IMR-90 (cell line): ENCODE measurements at regions not wholly inside any gene's neighbourhood (a gene's known extent, or its start where the extent isn't known, plus 50 kb on each side); places are given as distances from the start of the nearest gene placed in this dataset.
A peak's percentile ranks its signal among the peaks of the same experiment; 100 is the strongest.

Experiments used
- ATAC-seq: fragments of 200-7000 bp; cut with Tn5 transposase; 2 replicates; pipeline ENCODE4 v1.9.1; 2020; ENCODE audit warnings: low read depth, mild to moderate bottlenecking, moderate library complexity
- BruUV-seq: library from RNA; stranded (reverse); fragments of 400-500 nt; replicated peaks from 2 replicates; lab custom pipeline; 2021; lab: Mats Ljungman, UMichigan
- CTCF ChIA-PET: fragments of 300-600 bp; formaldehyde crosslinking; extraction: SDS; loops from one replicate; lab custom pipeline; 2021; ENCODE audit warnings: antibody characterized with exemption; lab: Yijun Ruan, JAX
- POLR2A ChIA-PET: fragments of 300-600 bp; sonication (Branson Sonifier 250); formaldehyde crosslinking; loops from one replicate; lab custom pipeline; 2022; ENCODE audit warnings: antibody characterized with exemption; ENCODE audit not compliant: unreplicated experiment; lab: Charles Lee
- DNase-seq: peaks from one replicate; pipeline ENCODE4 v3.0.0; 2013
- H2AFZ ChIP-seq: replicated peaks from 2 replicates; pipeline ENCODE3; 2013; ENCODE audit warnings: low read length, mild to moderate bottlenecking; ENCODE audit not compliant: poor library complexity
- H2AK5ac ChIP-seq: 2 replicates; pipeline ENCODE4 v1.6.1; 2013; ENCODE audit warnings: low read depth, low read length, inconsistent platforms
- H2AK9ac ChIP-seq: replicated peaks from 2 replicates; pipeline ENCODE3; 2013; ENCODE audit warnings: mild to moderate bottlenecking, low read depth, low read length, moderate library complexity; ENCODE audit not compliant: poor library complexity
- H2BK120ac ChIP-seq: 2 replicates; pipeline ENCODE4 v1.6.1; 2013; ENCODE audit warnings: low read depth, low read length, inconsistent platforms
- H2BK15ac ChIP-seq: 3 replicates; pipeline ENCODE4 v1.6.1; 2013; ENCODE audit warnings: low read depth, low read length, inconsistent platforms
- H2BK20ac ChIP-seq: 2 replicates; pipeline ENCODE4 v1.6.1; 2013; ENCODE audit warnings: low read depth, mild to moderate bottlenecking, inconsistent platforms, low read length, moderate library complexity
- H2BK5ac ChIP-seq: 2 replicates; pipeline ENCODE4 v1.6.1; 2013; ENCODE audit warnings: mild to moderate bottlenecking, low read depth, low read length, inconsistent platforms; ENCODE audit not compliant: poor library complexity, severe bottlenecking
- H3K14ac ChIP-seq: replicated peaks from 2 replicates; pipeline ENCODE4 v1.6.1; 2013; ENCODE audit warnings: low read depth, low read length, inconsistent platforms
- H3K18ac ChIP-seq: 2 replicates; pipeline ENCODE4 v1.6.1; 2013; ENCODE audit warnings: low read depth, low read length, control low read depth
- H3K23ac ChIP-seq: 2 replicates; pipeline ENCODE4 v1.6.1; 2013; ENCODE audit warnings: low read depth, low read length, inconsistent platforms
- H3K27ac ChIP-seq: 2 replicates; pipeline ENCODE4 v1.5.1; 2013; ENCODE audit warnings: mild to moderate bottlenecking, control low read depth, low read length; ENCODE audit not compliant: insufficient read depth
- H3K27me3 ChIP-seq: 2 replicates; pipeline ENCODE4 v1.6.1; 2013; ENCODE audit warnings: low read length; ENCODE audit not compliant: control insufficient read depth, insufficient read depth
- H3K36me3 ChIP-seq: 2 replicates; pipeline ENCODE4 v1.6.1; 2013; ENCODE audit warnings: low read length, mixed read lengths; ENCODE audit not compliant: control insufficient read depth, insufficient read depth
- H3K4ac ChIP-seq: 2 replicates; pipeline ENCODE4 v1.6.1; 2013; ENCODE audit warnings: low read depth, low read length, inconsistent platforms
- H3K4me1 ChIP-seq: 2 replicates; pipeline ENCODE4 v1.6.1; 2013; ENCODE audit warnings: low read length, mixed read lengths; ENCODE audit not compliant: control insufficient read depth, insufficient read depth
- H3K4me2 ChIP-seq: 2 replicates; pipeline ENCODE4 v1.6.1; 2013; ENCODE audit warnings: low read depth, mild to moderate bottlenecking, control low read depth, low read length, moderate library complexity
- H3K4me3 ChIP-seq: 2 replicates; pipeline ENCODE4 v1.5.1; 2013; ENCODE audit warnings: low read depth, mild to moderate bottlenecking, control low read depth, low read length, moderate library complexity; ENCODE audit not compliant: insufficient read depth
- H3K56ac ChIP-seq: 2 replicates; pipeline ENCODE4 v1.6.1; 2013; ENCODE audit warnings: low read length, inconsistent platforms; ENCODE audit not compliant: insufficient read depth; ENCODE audit errors: extremely low read depth
- H3K79me1 ChIP-seq, 2 experiments: 2 replicates each; pipeline ENCODE4 v1.6.1; 2013; ENCODE audit warnings: low read length in 2 of 2, inconsistent platforms in 1 of 2, low read depth in 1 of 2
- H3K9ac ChIP-seq: 2 replicates; pipeline ENCODE4 v1.6.1; 2013; ENCODE audit warnings: low read depth, low read length, control low read depth
- H3K9me1 ChIP-seq: 2 replicates; pipeline ENCODE4 v1.6.1; 2013; ENCODE audit warnings: low read length, inconsistent platforms; ENCODE audit not compliant: insufficient read depth
- H3K9me3 ChIP-seq: 2 replicates; pipeline ENCODE4 v1.6.1; 2013; ENCODE audit warnings: low read length; ENCODE audit not compliant: control insufficient read depth, insufficient read depth
- H4K20me1 ChIP-seq: 2 replicates; pipeline ENCODE4 v1.6.1; 2013; ENCODE audit warnings: low read length, inconsistent platforms; ENCODE audit not compliant: insufficient read depth
- H4K5ac ChIP-seq: 2 replicates; pipeline ENCODE4 v1.6.1; 2013; ENCODE audit warnings: mild to moderate bottlenecking, low read depth, low read length, control low read depth
- H4K8ac ChIP-seq, 2 experiments: 2 replicates each; pipeline ENCODE4 v1.6.1; 2013; ENCODE audit warnings: low read depth in 2 of 2, low read length in 2 of 2, control low read depth in 1 of 2, inconsistent platforms in 1 of 2
- H4K91ac ChIP-seq: 2 replicates; pipeline ENCODE4 v1.6.1; 2013; ENCODE audit warnings: low read depth, low read length, inconsistent platforms; ENCODE audit not compliant: insufficient read depth
- BHLHE40 ChIP-seq: fragments of 150-350 bp; IDR thresholded peaks from 2 replicates; pipeline ENCODE4 v1.6.1; 2016; ENCODE audit warnings: mild to moderate bottlenecking, low read depth, low read length
- CEBPB ChIP-seq: IDR thresholded peaks from 2 replicates; pipeline ENCODE4 v1.6.1; 2012; ENCODE audit warnings: low read depth, low read length, improper control_type of control experiment
- CHD1 ChIP-seq: IDR thresholded peaks from 2 replicates; pipeline ENCODE4 v1.6.1; 2012; ENCODE audit warnings: low read depth, low read length, improper control_type of control experiment
- ELK1 ChIP-seq: fragments of 150-350 bp; IDR thresholded peaks from 2 replicates; pipeline ENCODE4 v1.6.1; 2016; ENCODE audit warnings: low read depth, mild to moderate bottlenecking, low read length, moderate library complexity, borderline replicate concordance
- FOS ChIP-seq: fragments of 150-350 bp; IDR thresholded peaks from 2 replicates; pipeline ENCODE4 v1.6.1; 2016; ENCODE audit warnings: low read depth, low read length
- MAFK ChIP-seq: IDR thresholded peaks from 2 replicates; pipeline ENCODE4 v1.6.1; 2012; ENCODE audit warnings: low read depth, low read length, improper control_type of control experiment
- MXI1 ChIP-seq: IDR thresholded peaks from 2 replicates; pipeline ENCODE4 v1.6.1; 2012; ENCODE audit warnings: low read depth, mild to moderate bottlenecking, low read length, moderate library complexity, borderline replicate concordance
- NFE2L2 ChIP-seq: fragments of 150-350 bp; IDR thresholded peaks from 2 replicates; pipeline ENCODE4 v1.6.1; 2016; ENCODE audit warnings: low read depth, mild to moderate bottlenecking, low read length
- POLR2A ChIP-seq: IDR thresholded peaks from 2 replicates; pipeline ENCODE4 v1.6.1; 2012; ENCODE audit warnings: mild to moderate bottlenecking, low read depth, low read length
- RAD21 ChIP-seq: IDR thresholded peaks from 2 replicates; pipeline ENCODE4 v1.6.1; 2012; ENCODE audit warnings: low read length, improper control_type of control experiment
- RCOR1 ChIP-seq: IDR thresholded peaks from 2 replicates; pipeline ENCODE4 v1.6.1; 2012; ENCODE audit warnings: mild to moderate bottlenecking, low read length, improper control_type of control experiment; ENCODE audit not compliant: insufficient replicate concordance
- RFX5 ChIP-seq: IDR thresholded peaks from 2 replicates; pipeline ENCODE4 v1.8.0; 2012; ENCODE audit warnings: low read depth, mild to moderate bottlenecking, low read length, moderate library complexity
- SMC3 ChIP-seq: fragments of 150-350 bp; IDR thresholded peaks from 2 replicates; pipeline ENCODE4 v1.6.1; 2016; ENCODE audit warnings: low read depth, mild to moderate bottlenecking, antibody characterized with exemption, low read length, moderate library complexity
- WGBS, 2 experiments: methylation state at CpG; one replicate each; pipeline versions ENCODE4 v1.1.5 to v1.1.7; 2013; ENCODE audit warnings: missing lambda C conversion rate in 2 of 2; ENCODE audit not compliant: insufficient read length in 1 of 2; ENCODE audit errors: extremely low coverage in 2 of 2; 5-methylcytosine and 5-hydroxymethylcytosine counted together
- dilution Hi-C: fragments of 300-500 bp; cut with HindIII; formaldehyde crosslinking; loops from one replicate; pipeline ENCODE4 v1.14.3; 2018; ENCODE audit warnings: low sequenced_read_pairs; ENCODE audit not compliant: unreplicated experiment
- in situ Hi-C: fragments of 300-500 bp; cut with MboI; formaldehyde crosslinking; loops from 3 replicates; pipeline ENCODE4 v1.14.3; 2019; ENCODE audit warnings: low sequenced_read_pairs, inconsistent platforms, mixed read lengths
- intact Hi-C: fragments of 100-400 bp; cut with micrococcal nuclease; formaldehyde crosslinking; loops from 2 replicates; pipeline ENCODE4 v1.10.0; 2022
- TF ChIP-seq, protein P1 (sequence below): fragments of 150-350 bp; IDR thresholded peaks from 2 replicates; pipeline ENCODE4 v1.6.1; 2017; ENCODE audit warnings: mild to moderate bottlenecking, antibody characterized with exemption, low read length, low read depth
- TF ChIP-seq, protein P2 (sequence below): conservative IDR thresholded peaks from 2 replicates; pipeline ENCODE4 v1.5.1; 2012; ENCODE audit warnings: mild to moderate bottlenecking, low read depth, low read length, improper control_type of control experiment

GRCh38 chr14:89700801-89701200 lies 253.7 kb downstream of the EFCAB11 start:
- no peaks in the 10 kb centered on the region for H4K20me1 ChIP-seq
- H3K14ac ChIP-seq = no peak overlapping the region
- H2AK5ac ChIP-seq = no peak overlapping the region
- no TSS peak for BruUV-seq
- no peak overlapping the region for H3K9ac ChIP-seq
- no peaks in the 10 kb centered on the region for H3K36me3 ChIP-seq
- peaks cover 13% of the 10 kb centered on the region; the same call in 1 of the 2 replicates for H3K9me1 ChIP-seq
- no peak overlapping the region for H2BK5ac ChIP-seq
- in situ Hi-C loops (no loop called here), intact Hi-C loops (loop anchor here (5.0 kb wide), 2 partner anchors 146 to 284 kb away; partner anchors contain the start of gene FOXN3), dilution Hi-C loops (no loop called here)
- H2AK9ac ChIP-seq = no peak overlapping the region
- H3K79me1 ChIP-seq = no peaks in the 10 kb centered on the region; a peak in 1 of 4 replicates
- H3K4ac ChIP-seq = no peak overlapping the region
- H3K27ac ChIP-seq = no peak overlapping the region
- peaks cover 7% of the 10 kb centered on the region for H3K4me1 ChIP-seq
- H2AFZ ChIP-seq = peak overlapping the region; percentile 95
- no peak overlapping the region for H3K18ac ChIP-seq
- no CpG with 5 or more reads among the region's 12 CpGs for WGBS, 2 experiments
- H3K27me3 ChIP-seq = no peaks in the 10 kb centered on the region
- no peak overlapping the region for H4K91ac ChIP-seq
- peak overlapping the region; percentile 27; the same call in 1 of the 3 replicates for H2BK15ac ChIP-seq
- H3K4me2 ChIP-seq = peak overlapping the region; percentile 71; the same call in 1 of the 2 replicates
- no peak overlapping the region; the same call in 1 of the 2 replicates for H3K56ac ChIP-seq
- H4K8ac ChIP-seq = peak overlapping the region; percentile 71 to 88
- no peak overlapping the region for H4K5ac ChIP-seq
- H2BK120ac ChIP-seq = no peak overlapping the region
- DNase-seq (no peak), ATAC-seq (no peak)
- TF ChIP-seq ELK1 (no peak), CEBPB (no peak), NFE2L2 (no peak), RAD21 (no peak), RCOR1 (no peak), POLR2A (no peak), RFX5 (no peak), SMC3 (no peak), BHLHE40 (no peak), CHD1 (no peak), FOS (no peak), MXI1 (no peak), MAFK (no peak)
- TF ChIP-seq, protein P1, sequence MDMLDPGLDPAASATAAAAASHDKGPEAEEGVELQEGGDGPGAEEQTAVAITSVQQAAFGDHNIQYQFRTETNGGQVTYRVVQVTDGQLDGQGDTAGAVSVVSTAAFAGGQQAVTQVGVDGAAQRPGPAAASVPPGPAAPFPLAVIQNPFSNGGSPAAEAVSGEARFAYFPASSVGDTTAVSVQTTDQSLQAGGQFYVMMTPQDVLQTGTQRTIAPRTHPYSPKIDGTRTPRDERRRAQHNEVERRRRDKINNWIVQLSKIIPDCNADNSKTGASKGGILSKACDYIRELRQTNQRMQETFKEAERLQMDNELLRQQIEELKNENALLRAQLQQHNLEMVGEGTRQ = no peak
- TF ChIP-seq, protein P2, sequence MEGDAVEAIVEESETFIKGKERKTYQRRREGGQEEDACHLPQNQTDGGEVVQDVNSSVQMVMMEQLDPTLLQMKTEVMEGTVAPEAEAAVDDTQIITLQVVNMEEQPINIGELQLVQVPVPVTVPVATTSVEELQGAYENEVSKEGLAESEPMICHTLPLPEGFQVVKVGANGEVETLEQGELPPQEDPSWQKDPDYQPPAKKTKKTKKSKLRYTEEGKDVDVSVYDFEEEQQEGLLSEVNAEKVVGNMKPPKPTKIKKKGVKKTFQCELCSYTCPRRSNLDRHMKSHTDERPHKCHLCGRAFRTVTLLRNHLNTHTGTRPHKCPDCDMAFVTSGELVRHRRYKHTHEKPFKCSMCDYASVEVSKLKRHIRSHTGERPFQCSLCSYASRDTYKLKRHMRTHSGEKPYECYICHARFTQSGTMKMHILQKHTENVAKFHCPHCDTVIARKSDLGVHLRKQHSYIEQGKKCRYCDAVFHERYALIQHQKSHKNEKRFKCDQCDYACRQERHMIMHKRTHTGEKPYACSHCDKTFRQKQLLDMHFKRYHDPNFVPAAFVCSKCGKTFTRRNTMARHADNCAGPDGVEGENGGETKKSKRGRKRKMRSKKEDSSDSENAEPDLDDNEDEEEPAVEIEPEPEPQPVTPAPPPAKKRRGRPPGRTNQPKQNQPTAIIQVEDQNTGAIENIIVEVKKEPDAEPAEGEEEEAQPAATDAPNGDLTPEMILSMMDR = no peak
- no peaks in the 10 kb centered on the region for H3K9me3 ChIP-seq
- peak overlapping the region; percentile 14; the same call in 1 of the 2 replicates for H2BK20ac ChIP-seq
- no peak overlapping the region for H3K4me3 ChIP-seq
- ChIA-PET POLR2A (no interaction called here), CTCF (no interaction called here)
- H3K23ac ChIP-seq = no peak overlapping the region
